ENCODE measurements at regions not wholly inside any gene's neighbourhood (a gene's known extent, or its start where the extent isn't known, plus 50 kb on each side); places are given as distances from the start of the nearest gene placed in this dataset.

GRCh38 chr7:125572414-125572813 is 642.8 kb upstream of the POT1 start:
- WGBS (ENCODE audit: insufficient coverage, low coverage, missing lambda C conversion rate) = 12% methylated on average over 1 of the region's 1 CpG
- Histone ChIP-seq H2AFZ (ENCODE audit: low read depth, low read length) (no peak overlapping the region), H4K20me1 (replicated peaks; ENCODE audit: control insufficient read depth, insufficient read depth, low read length) (no peaks in the 10 kb centered on the region), H3K79me2 (ENCODE audit: control insufficient read depth, insufficient read depth, low read length) (no peaks in the 10 kb centered on the region), H3K9me3 (replicated peaks; ENCODE audit: control insufficient read depth, insufficient read depth, low read depth, low read length) (no peaks in the 10 kb centered on the region), H3K9me1 (ENCODE audit: control insufficient read depth, insufficient read depth, low read length) (no peaks in the 10 kb centered on the region), H3K36me3 (ENCODE audit: control insufficient read depth, insufficient read depth, low read length) (no peaks in the 10 kb centered on the region), H3K9ac (ENCODE audit: insufficient read depth in 1 of 2, low read depth in 2 of 2, low read length in 2 of 2) (no peak overlapping the region), H3K4me1 (replicated peaks in 1 of 2; ENCODE audit: control insufficient read depth in 2 of 2, insufficient read depth in 2 of 2, low read length in 2 of 2) (no peaks in the 10 kb centered on the region), H3K4me3 (no peak overlapping the region), H3K27me3 (ENCODE audit: control insufficient read depth in 2 of 2, insufficient read depth in 2 of 2, low read length in 2 of 2) (no peaks in the 10 kb centered on the region), H3K4me2 (ENCODE audit: insufficient read depth, low read length) (no peak overlapping the region), H3K27ac (ENCODE audit: extremely low read depth, low read depth, low read length) (no peak overlapping the region)
- POLR2A ChIA-PET = no interaction called here
- DNase-seq (ENCODE audit: extremely low read depth in 1 of 4, low spot score in 3 of 4) = no peak
- intact Hi-C loops (cut with micrococcal nuclease) = no loop called here
- no TSS peak for BruUV-seq (replicated peaks)
- CTCF ChIA-PET (ENCODE audit: low intra/inter-chr PET ratio) = no interaction called here
- TF ChIP-seq ZBTB11 (CRISPR knock-in tag; IDR thresholded peaks at IDR 0.05) = no peak
- no peak for TF ChIP-seq HNRNPUL1 (IDR thresholded peaks at IDR 0.05; ENCODE audit: low read length)
- TF ChIP-seq L3MBTL2 (IDR thresholded peaks at IDR 0.05) = no peak
- no peak for TF ChIP-seq PRDM10 (IDR thresholded peaks at IDR 0.05; ENCODE audit: partially characterized antibody)
- FAIRE-seq = no peak
- in situ Hi-C loops (cut with MboI) = no loop called here
- ATAC-seq = no peak
